HG03139 (cell line): ENCODE measurements at regions not wholly inside any gene's neighbourhood (a gene's known extent, or its start where the extent isn't known, plus 50 kb on each side); places are given as distances from the start of the nearest gene placed in this dataset.
"Not testable (repeated sequence)": the region's sequence is repeated elsewhere in the genome, so short reads cannot be mapped to it uniquely, and the experiment has no call there.

Experiments
- ATAC-seq: cut with Tn5 transposase; IDR thresholded peaks from one replicate; pipeline ENCODE4 v1.9.1; 2021; ENCODE audit not compliant: unreplicated experiment

DNA sequence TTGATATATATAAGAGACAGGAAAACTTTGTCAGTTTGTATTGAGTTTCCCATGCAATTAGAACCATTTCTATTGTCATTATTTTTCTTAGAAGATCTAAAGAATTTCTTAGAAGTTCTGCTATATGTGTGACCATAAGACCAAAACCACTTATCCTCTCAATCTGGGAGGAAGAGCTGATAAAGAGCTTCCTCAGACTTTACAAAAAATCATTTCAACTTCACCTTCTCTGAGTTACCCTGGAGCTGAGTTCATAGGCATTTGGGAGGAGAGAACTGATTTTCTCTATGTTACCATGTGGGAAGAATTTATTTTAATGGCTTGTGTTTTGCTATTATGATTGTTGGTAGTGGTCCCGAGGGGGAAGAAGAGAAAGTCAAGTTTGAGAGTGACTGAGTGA, 329.3 kb downstream of the GPD2 start:
- ATAC-seq = no peak

DNA sequence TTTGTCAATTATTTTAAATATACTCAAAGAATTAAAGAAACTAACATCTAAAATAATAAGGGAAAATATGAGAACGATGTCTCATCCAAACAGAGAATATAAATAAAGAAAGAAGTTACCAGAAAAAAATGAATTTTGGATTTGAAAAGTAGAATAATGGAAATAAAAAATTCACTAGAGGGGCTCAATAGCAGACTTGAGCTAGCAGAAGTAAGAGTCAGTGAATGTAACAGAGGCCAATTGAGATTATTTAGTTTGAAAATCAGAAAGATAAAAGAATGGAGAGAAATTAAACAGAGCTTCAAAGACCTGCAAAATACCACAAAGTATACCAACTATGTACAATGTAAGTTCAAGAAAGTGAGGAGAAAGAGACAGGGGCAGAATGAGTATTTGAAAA, 333.6 kb downstream of the GPD2 start:
- ATAC-seq = no peak

DNA sequence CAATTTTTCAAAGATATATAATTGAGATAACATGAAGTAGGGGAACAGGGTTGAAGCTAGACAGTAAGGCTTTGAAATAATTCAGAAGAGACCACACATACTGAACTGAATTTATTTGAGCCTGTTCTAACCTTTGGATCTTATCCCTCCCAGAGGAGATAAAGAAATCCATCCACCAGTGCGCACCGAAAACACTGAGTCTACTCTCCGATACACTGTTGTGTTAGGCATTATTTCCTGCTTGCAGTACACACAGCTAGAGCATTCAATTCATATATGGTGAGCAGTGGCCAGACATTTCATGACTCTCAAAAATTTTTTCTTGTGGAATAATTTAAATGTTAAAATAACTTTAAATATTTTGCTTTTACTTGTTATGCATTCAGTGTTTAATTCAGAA, 342.7 kb downstream of the GPD2 start:
- no peak for ATAC-seq

DNA sequence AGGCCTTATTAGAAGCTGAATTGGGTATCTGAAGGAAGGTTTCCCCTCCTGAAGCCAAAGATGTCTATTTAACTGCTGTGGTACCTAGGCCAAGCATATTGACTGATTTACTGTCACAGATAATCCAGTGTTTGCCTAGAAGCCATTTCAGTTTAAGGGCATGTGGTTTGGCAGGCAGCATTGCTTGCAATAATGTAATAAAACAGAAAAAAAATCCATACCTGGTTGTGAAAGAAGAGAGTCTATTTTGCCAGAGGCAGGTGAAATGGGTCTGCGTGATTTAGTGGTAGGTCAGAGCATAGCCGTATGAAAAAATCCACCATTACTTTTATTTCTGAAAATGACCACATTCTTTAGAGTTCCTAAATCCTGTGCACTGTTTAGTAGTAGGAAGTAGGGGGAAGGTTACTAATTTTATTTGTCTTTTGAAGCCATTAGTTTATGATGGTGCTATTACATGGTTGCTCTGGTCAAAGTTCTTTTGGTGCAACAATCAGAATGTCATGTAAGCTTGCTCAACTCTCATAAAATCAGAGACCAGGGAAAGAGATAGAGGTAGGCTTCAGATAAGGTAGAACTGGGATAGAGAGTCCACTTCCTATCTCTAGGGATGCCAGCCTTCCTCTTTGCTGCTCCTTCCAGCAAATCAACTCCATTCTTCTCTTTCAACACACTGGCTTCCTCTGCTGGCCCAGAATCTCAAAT, 343.4 kb downstream of the GPD2 start:
- ATAC-seq = no peak

DNA sequence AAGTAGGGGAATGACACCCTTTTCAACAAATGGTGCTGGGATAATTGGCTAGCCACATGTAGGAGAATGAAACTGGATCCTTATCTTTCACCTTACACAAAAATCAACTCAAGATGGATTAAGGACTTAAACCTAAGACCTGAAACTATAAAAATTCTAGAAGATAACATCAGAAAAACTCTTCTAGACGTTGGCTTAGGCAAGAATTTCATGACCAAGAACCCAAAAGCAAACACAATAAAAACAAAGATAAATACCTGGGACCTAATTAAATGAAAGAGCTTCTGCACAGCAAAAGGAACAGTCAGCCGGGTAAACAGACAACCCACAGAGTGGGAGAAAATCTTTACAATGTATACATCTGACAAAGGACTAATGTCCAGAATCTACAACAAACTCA, 345.5 kb downstream of the GPD2 start:
- ATAC-seq = not testable (repeated sequence)

DNA sequence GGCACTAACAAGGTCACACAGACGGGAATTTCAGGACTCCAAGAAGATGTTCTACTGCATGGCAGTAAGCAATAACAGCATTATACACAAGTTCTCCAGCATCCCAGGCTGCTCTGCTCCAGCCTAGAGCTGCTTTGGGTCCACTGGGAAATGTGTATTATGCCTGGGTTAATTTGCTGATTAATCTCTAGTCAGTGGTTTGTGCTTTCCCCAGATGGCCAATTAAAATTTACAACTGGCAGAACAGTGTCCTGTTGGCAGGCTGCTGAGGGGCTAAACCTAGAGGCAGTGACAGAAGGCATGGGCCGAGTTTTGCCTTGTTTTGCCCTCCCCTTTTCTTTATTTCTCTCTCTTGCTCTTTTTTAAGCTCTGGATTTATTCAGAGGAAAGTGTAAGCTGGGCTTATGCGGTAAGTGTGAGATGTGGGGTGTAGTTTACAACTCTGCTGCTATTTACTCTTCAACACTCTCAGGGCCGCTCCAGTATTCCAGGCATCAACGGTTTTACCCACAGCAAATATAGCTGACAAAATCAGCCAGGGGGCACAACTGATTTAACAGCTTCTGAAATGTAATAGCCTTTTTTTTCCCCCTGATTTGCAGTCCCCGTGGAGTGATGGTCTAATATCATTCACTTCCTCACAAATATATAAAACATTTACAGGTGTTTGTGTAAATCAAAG, 348.0 kb downstream of the GPD2 start:
- no peak for ATAC-seq

DNA sequence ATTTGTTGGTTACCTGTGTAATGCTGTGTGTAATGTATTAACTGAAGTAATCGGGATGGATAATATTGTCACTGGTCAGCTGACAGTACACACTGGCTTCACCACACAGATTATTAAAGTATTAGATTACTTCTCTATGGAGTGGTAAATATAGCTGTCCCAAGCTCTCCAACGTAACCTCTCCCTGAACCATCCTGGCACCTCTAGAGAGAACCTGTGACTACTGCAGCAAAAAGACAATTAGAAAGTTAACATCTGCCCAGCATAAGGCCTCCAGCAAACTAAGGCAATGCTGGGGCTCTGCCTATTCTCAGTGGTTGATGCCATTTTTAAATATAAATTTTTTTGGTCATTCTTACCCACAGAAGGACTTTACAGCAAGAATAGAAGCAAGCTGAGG, 351.3 kb downstream of the GPD2 start:
- ATAC-seq = no peak

DNA sequence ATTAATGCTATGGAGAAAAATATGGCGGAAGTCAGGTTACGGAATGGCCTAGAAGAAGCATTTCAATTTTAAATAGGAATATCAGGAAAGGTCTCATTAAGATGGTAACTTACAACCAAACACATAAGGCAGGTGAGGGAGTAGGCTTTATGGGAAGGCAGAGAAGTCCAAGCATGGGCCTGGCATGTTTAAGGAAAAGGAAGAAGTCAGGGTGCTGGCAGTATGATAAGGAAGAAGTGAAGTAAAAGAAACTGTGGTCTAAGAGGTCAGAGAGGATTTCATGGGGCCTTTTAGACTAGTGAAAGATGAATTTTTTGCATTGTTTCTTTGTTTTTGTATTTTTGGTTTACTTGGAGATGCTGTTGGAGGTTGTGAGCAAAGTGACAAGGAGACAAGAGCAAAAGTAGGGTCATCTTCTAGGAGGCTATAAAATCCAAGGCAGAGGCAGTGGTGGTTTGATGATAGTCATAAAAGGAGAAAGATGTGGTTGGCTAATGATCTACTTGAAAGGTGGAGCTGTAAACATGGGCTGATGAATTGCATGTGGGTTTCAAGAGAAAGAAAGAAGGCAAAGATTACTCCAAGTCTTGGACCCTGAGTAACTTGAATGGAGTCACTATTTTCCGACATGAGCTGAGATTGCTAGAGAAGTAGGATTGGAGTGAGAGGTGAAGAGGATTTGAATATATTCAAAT, 354.3 kb downstream of the GPD2 start:
- no peak for ATAC-seq

DNA sequence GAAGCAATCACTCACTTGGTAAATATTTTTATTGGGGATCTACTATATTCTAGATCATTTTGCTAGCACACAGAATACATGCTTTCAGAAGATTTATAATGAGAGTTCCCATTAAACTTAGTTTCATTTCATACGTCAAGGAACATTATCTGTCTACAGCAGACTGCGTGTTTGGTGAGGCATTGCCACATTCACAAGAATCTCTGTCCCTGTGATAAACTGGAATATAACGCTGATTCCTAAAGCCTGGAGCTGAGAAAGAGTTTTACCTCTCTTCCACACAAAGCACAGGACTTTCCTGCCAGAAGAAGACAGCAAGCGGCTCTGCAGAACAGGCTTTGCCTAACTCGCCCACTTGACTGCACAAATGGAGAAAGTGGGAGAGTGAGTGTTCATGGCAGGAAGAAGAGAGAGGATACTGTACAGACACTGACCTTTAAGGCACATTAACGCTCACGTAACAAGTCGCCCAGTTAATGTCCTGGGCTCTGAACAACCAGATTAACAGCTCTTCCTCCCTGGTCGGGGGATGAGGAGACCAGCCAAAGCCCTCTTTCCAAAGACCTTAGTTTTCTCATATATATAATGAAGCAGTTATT, 356.2 kb downstream of the GPD2 start:
- ATAC-seq = no peak

DNA sequence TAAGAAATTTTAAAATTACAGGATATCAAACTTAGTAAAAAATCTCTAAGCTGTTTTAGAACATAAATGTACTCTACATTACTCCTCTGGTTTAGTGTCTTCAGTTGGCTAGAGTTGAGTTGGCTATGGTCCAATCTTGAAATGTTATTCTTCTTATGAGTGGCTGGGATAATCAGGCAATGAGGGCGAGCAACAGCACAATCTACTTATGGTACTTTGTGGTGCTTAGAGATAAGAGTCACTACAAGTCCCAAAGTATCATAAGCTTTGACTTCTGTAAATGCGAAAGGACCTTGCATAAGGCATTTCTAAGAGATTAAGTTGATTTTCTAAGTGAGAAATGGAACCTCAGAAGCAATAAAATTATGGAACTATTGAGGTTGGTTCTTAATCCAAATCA, 361.7 kb downstream of the GPD2 start:
- no peak for ATAC-seq

DNA sequence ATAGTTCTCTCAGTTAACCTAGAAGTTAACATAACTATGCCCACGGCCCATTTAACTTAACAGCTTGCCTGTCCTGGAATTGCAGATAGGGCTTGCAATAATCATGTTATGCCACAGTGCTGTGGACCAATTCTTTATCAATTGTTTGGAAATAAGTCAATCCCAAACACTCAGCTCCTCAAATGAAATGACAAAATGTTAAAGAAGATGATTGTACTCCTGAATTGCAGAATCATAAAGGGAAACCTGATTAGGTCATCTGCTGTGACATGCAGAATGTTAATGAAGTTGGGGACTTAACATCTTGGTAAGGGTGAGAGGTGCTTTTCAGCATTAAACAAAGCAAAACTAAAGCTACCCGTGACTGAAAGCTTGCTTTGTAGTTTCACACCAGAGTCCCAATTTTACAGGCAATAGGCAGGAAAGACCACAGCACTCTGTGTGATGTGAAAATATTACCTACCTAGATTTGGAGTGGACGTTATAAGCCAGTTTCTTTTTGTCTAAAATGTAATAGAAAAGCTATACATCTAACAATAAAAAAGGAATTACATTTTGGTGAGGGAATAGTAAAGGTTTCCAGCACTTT, 364.0 kb downstream of the GPD2 start:
- no peak for ATAC-seq

DNA sequence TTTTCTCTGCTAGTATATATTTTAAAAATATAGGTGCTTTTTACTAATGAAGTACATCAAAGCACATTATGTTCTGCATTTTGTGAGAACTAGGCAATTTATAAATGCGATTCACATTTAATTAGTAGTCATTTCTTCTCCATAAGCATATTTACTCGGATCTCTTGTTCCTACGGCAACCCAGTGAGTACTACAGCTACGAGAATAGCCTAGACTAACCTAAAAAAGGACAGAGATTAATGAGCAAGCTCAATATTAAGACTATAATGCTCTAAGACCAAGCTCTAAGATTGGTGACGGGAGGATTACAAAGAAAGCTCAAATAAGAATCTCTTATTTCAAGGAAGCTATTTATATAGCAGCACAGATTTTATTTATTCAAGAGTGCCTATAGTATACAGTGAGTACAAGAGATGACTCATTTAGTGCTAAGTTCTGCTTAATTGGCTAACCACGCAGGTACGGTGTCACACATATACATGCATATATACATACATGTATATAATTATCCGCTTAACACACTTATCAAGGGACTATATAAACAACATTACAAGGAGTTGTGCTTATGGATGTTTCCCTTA, 364.7 kb downstream of the GPD2 start:
- ATAC-seq = no peak

DNA sequence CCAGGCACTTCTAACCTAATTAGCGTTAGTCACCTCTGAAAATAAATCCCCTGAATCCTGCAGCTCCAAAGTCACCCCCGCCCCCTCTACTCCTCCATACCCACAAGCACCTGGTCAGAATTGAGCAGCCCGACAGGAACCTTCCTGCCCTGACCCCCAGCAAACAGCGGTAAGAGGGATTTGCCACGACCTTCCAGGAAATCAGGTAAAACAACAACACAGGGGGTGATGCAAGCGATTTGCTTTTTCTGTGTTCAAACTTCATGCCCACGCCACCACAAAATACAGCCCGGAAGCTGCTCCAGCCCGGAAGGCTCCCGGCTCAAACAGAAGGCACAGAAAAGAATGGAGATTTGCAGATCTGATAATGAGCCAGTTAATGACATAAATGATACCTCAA, 367.1 kb downstream of the GPD2 start:
- no peak for ATAC-seq

DNA sequence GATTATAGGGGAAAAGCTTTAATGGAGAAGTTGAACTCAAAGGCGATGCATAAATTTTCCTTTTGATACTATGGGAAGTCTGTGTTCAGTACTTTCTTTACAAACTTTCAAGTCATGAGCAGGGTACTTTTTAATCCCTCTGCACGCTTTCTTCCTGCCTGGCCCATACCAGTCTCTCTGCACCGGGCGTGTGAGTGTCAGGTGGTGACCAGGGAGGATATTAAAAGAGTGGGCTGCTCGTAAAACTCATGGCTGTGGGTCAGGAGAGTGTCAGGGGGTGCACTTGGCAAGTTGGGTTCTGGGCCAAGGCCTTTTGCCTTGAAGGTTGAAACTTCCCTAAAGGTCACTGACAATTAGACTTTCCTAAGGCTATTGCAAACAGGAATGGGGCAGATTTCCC, 367.8 kb downstream of the GPD2 start:
- no peak for ATAC-seq

DNA sequence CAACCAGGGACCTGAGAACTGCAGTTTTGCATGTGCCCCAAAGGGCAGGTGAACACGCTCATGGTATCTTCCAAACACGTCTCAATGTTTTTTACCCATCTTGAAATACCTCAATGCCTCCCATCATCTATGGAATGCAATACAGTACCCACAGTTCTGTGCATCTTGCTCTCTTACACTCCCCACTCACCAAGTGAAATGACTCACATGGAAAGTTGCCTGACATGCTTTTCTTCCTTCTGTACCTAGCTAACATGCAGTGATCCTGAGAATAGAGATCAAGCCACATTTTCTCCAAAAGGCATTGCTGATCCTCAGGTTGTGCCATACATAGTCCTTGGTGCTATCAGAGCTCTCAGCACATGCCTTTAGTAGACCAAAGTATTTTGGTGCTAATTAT, 373.9 kb downstream of the GPD2 start:
- ATAC-seq = no peak

DNA sequence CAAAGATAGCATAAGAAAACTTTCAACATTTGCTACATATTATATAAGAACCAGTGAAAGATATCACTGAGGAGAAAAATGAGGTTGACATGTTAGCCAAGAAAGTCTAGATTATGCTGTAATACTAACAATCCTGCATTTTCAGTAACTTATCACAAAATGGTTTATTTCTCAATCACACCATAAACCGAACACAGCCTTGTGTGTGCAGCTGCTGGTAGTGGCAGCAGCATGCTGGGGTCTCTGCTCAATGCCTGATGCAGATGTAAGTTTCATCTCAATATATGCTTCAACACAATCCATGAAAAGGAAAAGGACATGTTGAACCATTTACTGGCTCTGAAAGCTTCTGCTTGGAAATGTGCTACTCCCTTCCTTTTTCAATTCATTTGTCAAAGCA, 376.3 kb downstream of the GPD2 start:
- no peak for ATAC-seq

DNA sequence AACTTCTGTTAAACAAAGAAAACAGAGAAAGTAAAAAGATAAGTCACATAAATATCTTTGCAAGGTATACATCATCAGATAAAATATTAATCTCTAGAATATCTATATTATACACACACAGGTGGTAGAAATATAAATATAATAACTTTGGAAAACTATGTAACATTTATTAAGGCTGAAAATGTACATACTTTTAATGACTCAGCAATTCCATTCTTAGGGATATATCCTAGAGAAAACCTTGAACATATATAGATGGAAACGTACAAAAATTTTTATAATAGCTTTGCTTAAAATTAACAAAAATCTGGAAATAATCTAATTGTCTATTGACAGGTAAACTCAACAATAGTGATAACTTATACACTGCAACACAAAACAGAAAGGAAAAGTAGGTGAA, 381.3 kb downstream of the GPD2 start:
- no peak for ATAC-seq

DNA sequence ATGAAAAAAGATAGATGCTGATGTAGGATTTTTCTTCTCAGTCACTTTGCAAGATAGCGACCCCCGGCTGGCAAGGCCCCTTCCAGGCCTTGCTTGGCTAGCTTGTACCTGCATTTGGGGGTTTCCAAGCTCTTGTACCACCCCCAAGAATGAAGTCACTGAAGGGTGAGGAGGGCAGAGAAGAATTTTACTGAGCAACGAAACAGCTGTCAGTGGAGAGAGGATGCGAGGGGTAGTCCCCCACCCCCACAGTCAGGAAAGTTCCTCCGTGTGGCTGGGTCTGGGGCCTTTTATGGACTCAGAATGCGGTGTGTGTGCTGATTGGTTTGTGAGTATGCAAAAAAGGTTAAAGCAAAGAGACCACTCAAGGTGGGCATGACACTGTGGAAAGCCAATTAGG, 382.0 kb downstream of the GPD2 start:
- ATAC-seq = no peak

DNA sequence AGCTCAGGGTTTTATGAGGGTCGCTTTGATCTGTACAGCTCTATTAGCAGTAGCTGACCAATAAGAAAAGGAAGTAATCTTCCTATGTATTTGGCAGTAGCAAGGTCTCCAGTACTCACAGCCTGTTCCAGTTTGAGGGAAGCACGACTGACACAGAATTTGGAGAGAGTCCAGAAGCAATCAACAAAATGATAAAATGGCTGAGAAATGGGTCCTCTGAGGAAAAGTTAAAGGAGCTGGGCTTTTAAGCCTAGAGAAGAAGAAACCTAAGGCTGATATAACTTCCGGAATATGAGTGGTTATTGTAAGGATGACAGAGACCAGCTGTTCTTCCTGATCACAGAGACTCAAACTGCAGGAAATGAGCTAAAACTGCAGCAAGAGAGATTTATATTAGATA, 382.8 kb downstream of the GPD2 start:
- ATAC-seq = no peak

DNA sequence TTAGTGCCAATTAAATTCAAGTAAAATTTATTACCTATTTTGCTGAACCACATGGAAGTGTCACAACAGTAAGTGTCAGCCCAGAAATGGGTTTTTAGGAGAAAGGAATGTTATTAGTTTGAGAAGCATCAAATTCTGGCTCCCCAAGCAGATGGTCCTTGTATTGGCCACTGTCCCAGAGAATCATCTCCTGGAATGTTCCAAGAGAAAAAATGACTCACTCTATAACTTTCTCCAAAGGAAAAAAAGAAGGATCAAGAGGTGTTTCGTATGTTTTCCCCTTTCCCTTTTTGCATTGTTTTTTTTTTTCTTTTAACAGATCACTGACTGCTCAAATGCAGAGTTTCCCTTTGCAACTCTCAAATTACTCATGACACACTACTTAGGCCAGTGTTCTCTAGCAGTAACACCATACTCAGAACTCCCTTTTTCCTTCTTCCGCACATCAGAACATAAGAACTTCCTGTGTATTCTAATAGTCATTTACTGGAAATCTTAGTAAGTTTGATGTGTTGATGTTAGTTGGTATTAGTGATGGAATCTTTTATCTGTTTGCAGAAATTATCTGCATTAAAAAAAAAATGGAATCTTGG, 390.3 kb downstream of the GPD2 start:
- no peak for ATAC-seq

DNA sequence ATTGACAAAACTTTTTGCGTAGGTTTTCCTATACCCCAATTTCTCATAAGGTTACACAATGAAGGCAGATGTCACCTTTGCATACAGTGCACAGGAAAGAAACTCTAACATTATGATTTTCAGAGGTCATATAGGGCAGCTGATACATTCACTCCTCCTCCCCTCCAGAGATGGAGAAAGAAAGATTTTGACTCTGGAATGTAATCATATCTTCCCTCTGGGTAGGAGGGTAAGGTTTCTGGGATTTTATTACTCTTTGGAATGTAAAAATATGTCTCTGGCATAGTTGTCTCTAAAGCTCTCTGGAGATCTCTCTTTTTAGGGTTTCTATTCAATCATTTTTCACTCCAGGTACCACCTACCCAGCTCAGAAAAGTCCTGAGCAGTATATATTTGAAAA, 398.3 kb downstream of the GPD2 start:
- no peak for ATAC-seq
